HG02970 (cell line): ENCODE measurements at regions not wholly inside any gene's neighbourhood (a gene's known extent, or its start where the extent isn't known, plus 50 kb on each side); places are given as distances from the start of the nearest gene placed in this dataset.

Source experiments
- ATAC-seq: cut with Tn5 transposase; IDR thresholded peaks from one replicate; pipeline ENCODE4 v1.9.1; 2021; ENCODE audit warnings: mild to moderate bottlenecking, moderate library complexity, moderate number of reproducible peaks; ENCODE audit not compliant: unreplicated experiment, low FRiP score

DNA sequence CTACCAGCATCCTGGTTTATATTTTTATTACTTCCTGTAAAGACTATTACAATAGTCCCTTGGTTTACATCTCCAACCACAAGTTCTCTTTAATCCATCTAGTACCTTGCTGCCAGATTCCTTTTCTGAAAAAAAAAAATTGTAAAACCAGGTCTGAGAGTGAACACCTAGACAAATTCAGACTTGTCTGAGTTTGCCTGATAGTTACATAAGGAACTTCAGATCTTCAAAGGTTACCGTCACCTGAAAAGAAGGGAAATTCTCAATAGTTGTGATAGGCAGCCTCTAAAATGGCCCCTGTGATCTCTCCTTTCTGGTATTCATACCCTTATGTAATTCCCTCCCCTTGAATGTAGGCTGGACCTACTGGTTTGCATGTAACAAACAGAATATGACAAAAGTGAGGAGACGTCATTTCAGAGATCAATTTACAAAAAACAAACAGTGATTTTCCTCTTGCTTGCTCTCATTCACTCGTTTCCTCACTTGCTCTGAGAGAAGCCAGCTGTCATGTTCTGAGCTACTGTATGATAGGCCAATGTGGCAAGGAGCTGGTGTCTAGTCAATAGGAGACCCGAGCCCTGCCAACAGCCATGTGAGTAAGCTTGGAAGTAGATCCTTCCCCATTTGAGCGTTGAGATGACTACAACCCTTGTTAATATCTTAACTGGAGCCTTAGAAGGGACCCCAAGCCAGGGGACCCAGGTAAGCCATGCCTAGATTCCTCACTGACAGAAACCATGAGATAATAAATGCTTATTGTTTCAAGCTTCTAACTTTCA, 110.9 kb upstream of the LSM8 start:
- ATAC-seq, result no peak

DNA sequence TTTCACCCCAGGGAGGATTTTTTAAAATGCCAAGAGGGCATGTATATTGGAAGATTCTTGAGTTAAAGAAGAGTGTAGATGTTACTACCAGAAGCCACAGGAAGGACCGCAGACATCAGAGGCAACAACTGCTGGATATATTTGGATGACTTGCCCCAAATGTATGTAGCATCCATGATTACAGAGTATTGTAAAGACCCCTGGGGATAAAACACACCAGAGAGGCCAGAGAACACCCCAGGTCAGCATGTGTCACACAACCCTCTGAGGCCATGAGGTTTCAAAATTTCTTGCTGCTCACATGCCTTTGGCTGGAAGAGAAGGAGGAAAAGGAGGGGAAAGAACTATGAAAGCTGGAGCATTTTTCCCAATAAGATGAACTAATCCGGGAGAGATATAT, 108.0 kb upstream of the LSM8 start:
- no peak for ATAC-seq

DNA sequence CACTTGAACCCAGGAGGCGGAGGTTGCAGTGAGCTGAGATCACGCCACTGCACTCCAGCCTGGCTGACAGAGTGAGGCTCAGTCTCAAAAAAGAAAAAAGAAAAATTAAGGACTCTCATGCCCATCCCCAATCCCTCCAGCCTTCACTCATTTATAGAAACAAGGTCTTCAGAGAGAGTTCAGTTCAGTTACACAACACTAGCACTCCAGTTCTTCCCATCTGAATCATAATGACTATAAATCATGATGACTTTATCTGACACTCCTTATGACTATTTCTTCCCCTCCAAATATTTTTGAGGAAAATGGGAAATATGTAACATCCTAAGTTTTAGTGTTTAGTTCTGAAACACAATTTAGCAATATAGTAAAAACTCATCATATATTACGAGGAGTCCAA, 107.4 kb upstream of the LSM8 start:
- ATAC-seq, result no peak

DNA sequence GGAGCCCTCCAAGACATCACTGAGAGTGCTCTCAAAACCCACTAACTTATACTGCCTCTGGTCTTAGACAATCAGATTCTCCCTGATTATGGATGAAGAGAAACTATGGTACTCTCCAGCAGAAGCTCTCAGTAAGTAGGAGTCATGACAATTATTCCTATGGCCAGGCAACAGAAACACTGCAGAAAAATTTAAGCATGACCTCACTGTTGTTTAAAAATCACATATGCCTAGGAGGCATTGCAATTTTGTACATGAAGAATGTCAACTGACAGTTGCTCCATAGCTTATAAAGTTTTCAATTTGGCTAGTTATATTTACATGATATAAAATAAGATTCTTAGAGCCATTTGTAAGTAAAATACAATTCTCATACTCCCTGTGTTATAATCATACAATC, 105.9 kb upstream of the LSM8 start:
- ATAC-seq, result no peak

DNA sequence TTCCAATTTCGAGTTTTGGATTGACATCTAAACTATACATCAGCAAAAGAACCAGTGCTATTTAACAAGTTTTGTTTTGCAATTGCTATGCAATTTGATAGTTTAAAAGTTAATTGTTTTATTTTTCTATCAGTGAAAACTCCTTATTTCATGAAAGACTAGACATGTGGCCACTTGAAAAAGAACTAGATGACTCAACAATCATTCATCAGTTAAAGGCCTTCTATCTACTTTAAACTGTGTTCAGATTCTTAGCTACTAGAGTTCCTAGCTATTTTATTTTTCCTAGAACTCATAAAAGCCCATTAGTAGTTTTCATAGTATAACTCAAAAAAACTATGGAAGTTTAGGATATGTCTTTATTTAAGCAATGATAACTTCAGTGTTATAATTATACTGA, 104.6 kb upstream of the LSM8 start:
- no peak for ATAC-seq

DNA sequence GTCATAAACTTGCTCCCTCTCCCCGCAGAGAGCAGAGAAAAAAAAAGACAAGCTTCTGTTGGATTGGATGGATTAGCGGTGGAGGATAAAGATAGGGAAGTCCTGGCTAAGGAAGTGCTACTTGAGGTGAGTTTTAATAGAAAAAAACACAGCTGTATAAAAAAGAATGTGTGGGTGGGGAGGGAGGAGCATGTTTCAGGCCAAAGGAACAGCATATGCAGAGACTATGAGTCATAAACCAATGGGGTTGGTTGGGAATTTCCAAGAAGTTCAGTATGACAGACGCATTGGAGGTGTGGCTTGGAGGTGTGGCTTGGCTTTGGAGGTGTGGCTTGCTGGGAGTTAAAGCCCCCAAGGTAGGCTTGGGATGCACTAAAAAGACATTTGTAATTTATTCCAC, 103.0 kb upstream of the LSM8 start:
- peak; percentile 83 for ATAC-seq

DNA sequence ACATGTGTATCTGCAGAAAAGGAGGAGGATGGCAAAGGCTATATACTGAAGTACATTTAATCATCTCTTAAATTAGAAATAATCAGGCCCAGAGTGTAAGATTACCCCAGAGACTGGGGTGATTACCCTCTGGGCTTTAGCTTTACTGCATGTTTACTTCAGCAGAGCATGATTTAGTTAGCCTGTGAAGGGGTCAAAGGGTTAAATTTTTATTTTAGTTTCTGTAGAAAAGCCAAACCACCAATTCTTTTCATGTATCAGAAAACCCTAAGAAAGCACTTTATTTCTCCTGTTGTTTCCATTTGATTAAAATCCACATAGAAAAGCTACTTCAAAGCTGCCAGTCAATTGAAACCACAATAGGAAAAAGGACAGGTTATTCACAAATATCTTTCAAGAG, 101.5 kb upstream of the LSM8 start:
- no peak for ATAC-seq

DNA sequence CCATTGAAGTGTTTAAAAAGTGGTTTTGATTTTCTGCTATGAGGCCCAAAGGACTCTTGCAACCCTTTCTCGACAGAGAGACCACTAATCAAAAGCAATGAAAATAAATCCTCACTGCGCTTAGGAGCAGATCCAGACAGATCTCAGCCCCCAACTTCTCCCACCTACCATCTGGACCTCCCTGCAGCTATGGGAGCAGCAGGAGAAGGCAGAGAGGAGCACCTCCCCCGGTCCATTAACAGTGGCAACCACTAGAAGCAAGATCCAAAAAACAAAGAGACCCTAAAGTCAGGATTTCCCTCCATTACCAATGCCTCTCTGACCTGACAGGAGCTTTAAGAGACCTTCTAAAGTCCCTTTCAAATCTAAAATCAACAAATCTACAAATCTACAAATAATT, 99.0 kb upstream of the LSM8 start:
- ATAC-seq, result no peak

DNA sequence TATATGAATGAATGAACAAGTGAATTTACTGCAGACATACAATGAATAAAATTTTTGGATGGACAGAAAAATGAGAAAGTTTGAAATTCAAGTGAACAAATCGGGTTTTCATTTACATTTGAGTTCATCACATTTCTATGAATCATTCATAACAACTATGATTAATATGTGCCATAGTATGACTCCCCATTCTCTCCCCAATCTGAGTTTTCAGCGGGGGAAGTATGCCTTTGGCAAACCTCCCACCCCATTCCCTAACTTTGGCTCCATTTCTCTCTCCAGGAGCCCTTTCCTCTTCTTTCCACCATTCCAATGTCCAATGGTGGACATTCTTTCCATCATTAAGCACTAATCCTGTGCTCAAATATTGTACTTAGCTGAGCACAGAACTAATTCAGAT, 96.8 kb upstream of the LSM8 start:
- no peak for ATAC-seq

DNA sequence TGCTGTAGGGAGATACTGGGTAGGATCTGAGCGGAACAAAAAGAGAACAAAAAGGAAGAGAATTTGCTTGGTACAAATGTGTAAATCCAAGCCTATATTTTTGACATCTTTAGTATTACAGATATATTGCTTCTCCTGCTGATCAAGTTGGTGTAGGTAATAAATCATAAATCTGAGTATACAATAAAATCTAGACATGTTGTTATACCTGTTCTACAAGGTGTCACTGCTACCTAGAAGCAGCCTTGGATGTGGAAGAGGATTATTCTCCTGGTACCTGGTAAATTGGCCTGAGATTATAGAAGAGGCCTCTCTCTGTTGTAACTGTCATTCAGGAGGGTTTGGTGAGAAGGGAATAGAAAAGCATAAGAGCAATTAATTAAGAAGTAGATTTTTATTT, 89.9 kb upstream of the LSM8 start:
- ATAC-seq, result no peak

DNA sequence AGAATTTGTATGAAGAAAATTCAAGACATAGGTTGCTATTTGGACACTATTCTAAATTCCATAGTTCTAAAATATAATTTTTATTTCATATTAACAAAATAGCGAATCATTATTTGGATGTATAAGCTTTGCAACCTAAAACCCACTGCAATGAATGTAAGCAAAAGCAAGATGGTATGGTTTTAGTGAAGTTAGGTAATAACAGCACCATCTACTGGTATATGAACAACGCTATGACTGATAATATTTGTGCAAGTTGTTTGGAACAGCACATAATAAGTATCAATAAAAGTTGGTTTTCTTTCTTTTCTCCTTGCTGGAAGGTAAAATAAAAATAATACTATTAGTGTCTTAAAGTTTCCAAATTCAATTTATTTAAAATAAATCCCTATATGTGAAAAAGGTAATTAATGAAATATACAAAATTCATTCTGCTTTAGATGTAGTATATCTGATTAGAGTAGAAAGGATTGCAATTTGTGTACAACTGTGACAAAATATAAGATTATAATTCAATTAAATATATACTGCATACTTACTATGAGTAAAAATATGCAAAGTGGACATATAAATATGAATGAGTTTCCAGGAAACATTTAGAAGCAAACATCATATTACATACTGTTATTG, 79.0 kb upstream of the LSM8 start:
- no peak for ATAC-seq

DNA sequence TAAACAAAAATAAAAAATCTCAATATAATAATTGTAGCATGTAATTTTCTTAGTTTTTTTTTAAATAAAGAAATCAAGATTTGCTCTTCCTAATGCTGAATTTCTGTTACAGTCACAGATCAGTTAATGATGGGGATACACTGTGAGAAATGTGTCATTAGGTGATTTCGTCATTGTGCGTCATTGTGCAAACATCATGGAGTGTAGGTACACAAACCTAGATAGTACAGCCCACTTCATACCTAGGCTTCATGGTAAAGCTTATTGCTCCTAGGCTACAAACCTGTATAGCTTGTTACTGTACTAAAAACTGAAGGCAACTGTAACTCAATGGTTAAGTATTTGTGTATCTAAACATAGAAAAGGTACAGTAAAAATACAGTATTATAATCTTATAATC, 74.4 kb upstream of the LSM8 start:
- no peak for ATAC-seq

DNA sequence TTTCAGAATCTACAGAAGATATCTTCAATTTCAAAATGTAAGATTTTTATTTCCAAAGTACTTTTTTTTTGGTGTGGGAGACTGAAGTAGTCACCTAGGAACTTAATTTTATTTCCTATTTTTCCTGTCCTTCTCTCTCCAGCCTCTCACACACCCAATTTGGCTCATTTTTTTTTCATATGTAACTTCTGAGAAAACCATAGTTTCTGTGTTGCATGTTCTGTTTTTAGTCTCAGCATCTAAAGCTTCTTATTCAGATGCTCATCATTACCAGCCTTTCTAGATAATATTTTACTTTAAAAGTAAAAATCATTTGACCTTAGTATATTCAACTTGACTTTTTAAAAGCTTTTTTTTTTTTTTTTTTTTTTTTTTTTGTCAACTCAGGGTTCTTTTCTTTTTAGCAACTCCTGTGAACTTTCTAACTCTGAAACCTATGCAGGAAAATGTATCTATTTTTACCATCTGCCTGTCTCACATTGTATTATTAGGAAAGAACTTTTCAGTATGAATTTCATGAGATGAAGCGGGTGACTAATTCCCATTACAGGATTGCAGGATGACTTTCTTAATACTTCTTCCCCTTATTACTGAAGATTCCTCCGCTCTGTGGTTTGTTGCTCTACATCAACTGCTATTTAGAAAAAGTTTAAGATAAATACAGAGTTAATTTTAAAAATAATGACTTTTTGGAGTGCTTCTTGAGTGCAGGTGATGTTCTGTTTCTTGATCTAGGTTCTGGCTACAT, 73.6 kb upstream of the LSM8 start:
- ATAC-seq, result no peak

DNA sequence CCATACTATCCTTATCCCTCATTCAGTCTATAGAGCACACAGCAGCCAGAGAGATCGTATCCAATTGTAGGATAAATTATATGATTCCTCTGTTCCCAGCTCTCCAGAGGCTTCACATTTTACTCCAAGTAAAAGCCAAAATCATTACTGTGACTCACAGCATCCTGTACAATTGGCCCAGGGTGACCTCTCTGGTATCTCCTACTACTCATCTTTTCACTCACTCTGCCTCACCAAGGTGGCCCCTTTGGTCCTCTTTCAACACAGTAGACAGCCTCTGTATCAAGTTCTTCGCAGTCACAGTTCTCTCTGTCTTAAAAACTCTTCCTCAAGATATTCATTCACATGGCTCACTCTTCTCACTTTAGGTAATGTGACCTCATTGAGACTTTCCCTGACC, 72.6 kb upstream of the LSM8 start:
- no peak for ATAC-seq

DNA sequence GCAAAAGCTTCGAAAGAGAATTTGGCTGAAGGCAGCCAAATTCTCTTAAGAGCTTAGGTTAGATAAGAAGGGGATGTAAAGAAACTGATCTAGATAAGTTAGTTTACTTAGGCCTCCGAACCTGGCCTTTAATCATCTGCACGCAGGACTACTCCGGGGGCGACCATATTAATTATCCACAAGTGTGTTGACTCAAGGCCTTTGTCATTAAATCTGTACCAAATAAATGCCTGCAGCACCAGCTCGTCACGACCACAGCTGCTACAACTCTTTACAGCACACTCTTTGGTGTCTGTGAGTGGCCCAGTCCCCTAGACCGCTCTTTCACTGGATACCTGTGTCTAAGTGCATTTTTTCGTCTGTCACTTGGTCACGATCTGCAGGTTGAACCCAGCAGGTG, 69.8 kb upstream of the LSM8 start:
- no peak for ATAC-seq

DNA sequence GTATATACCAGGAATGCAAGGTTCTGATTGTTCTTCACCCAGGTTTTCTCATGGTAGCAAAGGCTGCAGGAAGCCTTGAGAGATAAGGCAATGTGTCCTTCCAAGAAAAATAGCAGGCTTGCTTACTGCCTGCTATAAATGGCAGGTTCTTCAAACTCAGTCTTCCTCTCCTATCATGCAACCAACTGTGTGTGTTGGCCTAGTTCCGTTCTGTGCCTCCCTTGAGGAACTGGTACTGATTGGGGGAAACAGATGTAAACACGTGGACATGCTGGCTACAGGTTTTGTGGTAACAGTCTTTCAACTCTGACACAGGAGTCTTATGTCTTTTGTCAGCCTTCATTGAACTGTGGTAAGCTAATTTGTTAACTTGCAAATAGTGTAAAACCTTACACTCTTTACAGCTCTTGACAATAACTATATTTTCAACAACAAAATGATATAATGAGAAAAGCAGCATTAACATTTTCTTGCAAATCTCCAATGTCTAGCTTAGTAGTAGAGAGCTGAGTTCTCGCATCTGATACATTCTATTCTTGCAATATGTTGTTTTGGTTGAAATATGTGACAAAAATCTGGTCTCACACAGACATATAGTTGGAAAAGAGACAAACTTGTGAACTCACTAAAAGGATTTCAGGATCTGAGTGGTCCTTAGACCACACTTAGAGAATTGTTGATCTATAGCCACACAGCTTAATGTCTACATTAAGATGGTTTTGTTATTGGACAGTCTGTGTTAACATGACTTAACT, 54.7 kb upstream of the LSM8 start:
- no peak for ATAC-seq

DNA sequence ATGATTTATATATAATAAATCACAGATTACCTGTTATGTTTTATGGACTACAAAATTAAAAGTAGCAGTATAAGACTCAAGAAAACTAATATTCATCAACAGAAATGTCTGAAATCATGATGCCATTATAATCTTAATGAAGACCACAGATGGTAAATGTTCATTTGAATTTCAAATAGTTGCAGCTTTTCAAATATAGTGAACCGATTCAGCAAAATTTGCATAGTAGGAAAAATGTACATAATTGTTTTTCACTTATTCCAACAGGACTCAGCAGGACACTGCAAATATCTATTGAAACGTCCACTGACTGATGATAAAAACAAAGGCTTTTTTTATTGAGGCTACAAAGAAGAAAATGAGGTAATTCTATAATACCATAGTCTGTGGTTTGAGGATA, 51.2 kb upstream of the LSM8 start:
- no peak for ATAC-seq
